ENCODE measurements at regions not wholly inside any gene's neighbourhood (a gene's known extent, or its start where the extent isn't known, plus 50 kb on each side); places are given as distances from the start of the nearest gene placed in this dataset.

- TF ChIP-seq CTCF (IDR thresholded peaks at IDR 0.05; ENCODE audit: low read depth, low read length) (no peak), EZH2phosphoT487 (IDR thresholded peaks at IDR 0.05; ENCODE audit: low read depth) (no peak)
Observed at GRCh38 chr20:51183451-51183850, 160.5 kb upstream of the KCNG1 start.
